HG03280 (cell line): ENCODE measurements at regions not wholly inside any gene's neighbourhood (a gene's known extent, or its start where the extent isn't known, plus 50 kb on each side); places are given as distances from the start of the nearest gene placed in this dataset.
"Not testable (repeated sequence)": the region's sequence is repeated elsewhere in the genome, so short reads cannot be mapped to it uniquely, and the experiment has no call there.

Experiments
- ATAC-seq: cut with Tn5 transposase; IDR thresholded peaks from one replicate; pipeline ENCODE4 v1.9.1; 2021; ENCODE audit warnings: mild to moderate bottlenecking, moderate library complexity; ENCODE audit not compliant: unreplicated experiment

- ATAC-seq = no peak
Observed at GRCh38 chr10:28434063-28434462, 98.9 kb upstream of the WAC start.

- no peak for ATAC-seq
Observed at GRCh38 chr10:28442403-28442802, 90.5 kb upstream of the WAC start.

- no peak for ATAC-seq
Observed at GRCh38 chr10:28444031-28444430, 88.9 kb upstream of the WAC start.

GRCh38 chr10:28445516-28445915 lies 87.4 kb upstream of the WAC start:
- ATAC-seq = no peak

GRCh38 chr10:28449382-28449781 lies 83.5 kb upstream of the WAC start:
- ATAC-seq = no peak

- ATAC-seq = no peak
Observed at GRCh38 chr10:28449926-28450325, 83.0 kb upstream of the WAC start.

- no peak for ATAC-seq
Observed at GRCh38 chr10:28453926-28454325, 79.0 kb upstream of the WAC start.

GRCh38 chr10:28457110-28457509 lies 75.8 kb upstream of the WAC start:
- no peak for ATAC-seq

GRCh38 chr10:28457873-28458272 lies 75.0 kb upstream of the WAC start:
- ATAC-seq = not testable (repeated sequence)

- no peak for ATAC-seq
Observed at GRCh38 chr10:28459453-28460144, 73.3 kb upstream of the WAC start.

GRCh38 chr10:28463141-28463540 lies 69.8 kb upstream of the WAC start:
- ATAC-seq = no peak

- no peak for ATAC-seq
Observed at GRCh38 chr10:28463676-28464395, 69.1 kb upstream of the WAC start.

GRCh38 chr10:28467615-28468014 lies 65.3 kb upstream of the WAC start:
- no peak for ATAC-seq

- no peak for ATAC-seq
Observed at GRCh38 chr10:28468707-28469483, 64.0 kb upstream of the WAC start.

GRCh38 chr10:28470873-28471651 lies 61.9 kb upstream of the WAC start:
- ATAC-seq = no peak

- no peak for ATAC-seq
Observed at GRCh38 chr10:28471652-28472050, 61.3 kb upstream of the WAC start.

- ATAC-seq = no peak
Observed at GRCh38 chr10:28478646-28479045, 54.3 kb upstream of the WAC start.

- no peak for ATAC-seq
Observed at GRCh38 chr10:28479425-28479865, 53.5 kb upstream of the WAC start.

GRCh38 chr10:28479927-28480627 lies 52.8 kb upstream of the WAC start:
- ATAC-seq = no peak

GRCh38 chr10:28480628-28480965 lies 52.3 kb upstream of the WAC start:
- no peak for ATAC-seq
